GM13976 (cell line): ENCODE measurements at regions not wholly inside any gene's neighbourhood (a gene's known extent, or its start where the extent isn't known, plus 50 kb on each side); places are given as distances from the start of the nearest gene placed in this dataset.

Experiments used
- DNase-seq: peaks from one replicate; pipeline ENCODE4 v3.0.0; 2012; ENCODE audit warnings: low spot score
- in situ Hi-C: fragments of 300-500 bp; cut with MboI; formaldehyde crosslinking; loops from one replicate; pipeline ENCODE4 v1.12.0; 2022; ENCODE audit warnings: low sequenced_read_pairs, mixed read lengths, inconsistent platforms; ENCODE audit not compliant: unreplicated experiment
- TF ChIP-seq, protein P1 (sequence below): IDR thresholded peaks from 2 replicates; pipeline ENCODE4 v1.5.1; 2012; ENCODE audit warnings: borderline replicate concordance, mild to moderate bottlenecking; ENCODE audit not compliant: insufficient read depth; ENCODE audit errors: extremely low read depth, missing control alignments, control extremely low read depth

DNA sequence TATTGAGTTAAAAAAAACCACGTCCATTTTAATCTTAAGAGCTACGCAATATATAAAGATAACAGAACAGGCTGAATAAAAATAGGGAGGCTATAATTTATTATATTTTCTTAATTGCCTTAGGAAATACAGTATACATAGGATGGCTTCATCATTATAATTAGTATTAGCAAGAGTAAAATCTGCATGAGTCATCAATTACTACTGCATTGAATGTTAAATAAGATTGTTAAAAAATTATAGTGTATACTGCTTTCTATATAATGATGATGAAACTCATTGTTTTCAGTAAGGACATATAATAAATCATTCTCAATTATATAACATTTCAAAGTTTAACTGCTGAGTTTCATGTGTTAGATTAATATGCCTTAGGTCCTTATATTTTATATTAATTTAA lies 133.4 kb upstream of the GRID2 start:
- in situ Hi-C loops, result no loop called here
- TF ChIP-seq, protein P1, sequence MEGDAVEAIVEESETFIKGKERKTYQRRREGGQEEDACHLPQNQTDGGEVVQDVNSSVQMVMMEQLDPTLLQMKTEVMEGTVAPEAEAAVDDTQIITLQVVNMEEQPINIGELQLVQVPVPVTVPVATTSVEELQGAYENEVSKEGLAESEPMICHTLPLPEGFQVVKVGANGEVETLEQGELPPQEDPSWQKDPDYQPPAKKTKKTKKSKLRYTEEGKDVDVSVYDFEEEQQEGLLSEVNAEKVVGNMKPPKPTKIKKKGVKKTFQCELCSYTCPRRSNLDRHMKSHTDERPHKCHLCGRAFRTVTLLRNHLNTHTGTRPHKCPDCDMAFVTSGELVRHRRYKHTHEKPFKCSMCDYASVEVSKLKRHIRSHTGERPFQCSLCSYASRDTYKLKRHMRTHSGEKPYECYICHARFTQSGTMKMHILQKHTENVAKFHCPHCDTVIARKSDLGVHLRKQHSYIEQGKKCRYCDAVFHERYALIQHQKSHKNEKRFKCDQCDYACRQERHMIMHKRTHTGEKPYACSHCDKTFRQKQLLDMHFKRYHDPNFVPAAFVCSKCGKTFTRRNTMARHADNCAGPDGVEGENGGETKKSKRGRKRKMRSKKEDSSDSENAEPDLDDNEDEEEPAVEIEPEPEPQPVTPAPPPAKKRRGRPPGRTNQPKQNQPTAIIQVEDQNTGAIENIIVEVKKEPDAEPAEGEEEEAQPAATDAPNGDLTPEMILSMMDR, result no peak
- DNase-seq, result no peak

DNA sequence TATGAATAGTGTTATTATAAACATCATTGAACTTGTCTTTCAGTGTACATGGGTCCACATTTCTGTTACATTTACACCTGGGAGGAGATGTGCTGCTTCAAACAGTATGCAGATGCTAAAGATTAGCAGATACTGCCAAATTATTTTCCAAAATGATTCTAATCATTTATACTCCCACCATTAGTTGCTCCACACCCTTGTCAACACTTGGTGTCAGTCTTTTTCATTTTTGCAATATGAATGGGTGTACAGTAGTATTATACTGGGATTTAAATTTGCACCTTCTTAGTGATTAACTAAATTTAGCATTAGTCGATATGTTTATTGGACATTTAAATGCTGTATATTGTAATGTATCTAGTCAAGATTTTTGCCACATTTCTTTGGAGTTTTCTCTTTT lies 131.6 kb upstream of the GRID2 start:
- TF ChIP-seq, protein P1, result no peak
- in situ Hi-C loops, result no loop called here
- DNase-seq, result no peak

GRCh38 chr4:92175250-92175649 lies 128.5 kb upstream of the GRID2 start:
- TF ChIP-seq, protein P1, result no peak
- in situ Hi-C loops, result no loop called here
- no peak for DNase-seq

DNA sequence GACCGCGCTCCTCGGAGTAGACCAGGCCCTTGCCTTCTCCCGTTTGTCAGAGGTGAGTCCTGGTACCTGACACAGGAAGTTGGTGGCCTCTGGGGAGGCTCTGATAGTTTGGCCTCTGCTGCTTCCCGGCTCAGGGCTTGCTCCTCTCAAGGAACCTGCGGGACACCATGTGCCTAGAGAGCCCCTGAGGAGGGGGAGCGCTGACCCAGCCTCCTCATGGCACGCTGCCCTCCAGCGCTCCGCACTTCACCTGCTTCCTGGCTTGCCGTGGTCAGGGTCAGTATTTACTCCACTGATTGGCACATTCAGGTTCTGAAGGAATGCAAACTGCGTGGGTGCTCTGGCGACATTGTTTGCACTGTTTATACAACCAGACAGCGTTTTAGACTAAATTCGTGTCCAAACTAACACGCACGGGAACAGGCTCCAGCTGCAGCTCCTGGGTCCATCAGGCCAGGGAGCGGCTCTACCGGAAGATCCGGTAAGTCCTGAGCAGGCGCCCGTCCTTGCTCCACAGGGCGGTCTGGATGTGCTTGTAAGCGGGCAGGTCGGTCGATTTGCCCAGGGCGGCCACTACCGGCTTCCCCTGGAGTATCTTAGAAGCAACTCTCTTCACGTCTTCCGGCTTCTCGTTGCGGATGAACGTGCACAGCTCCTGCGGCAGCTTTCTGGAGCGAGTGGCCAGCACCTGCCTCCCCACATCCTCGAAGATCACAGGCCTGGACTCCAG lies 121.6 kb upstream of the GRID2 start:
- TF ChIP-seq, protein P1, result no peak
- in situ Hi-C loops, result no loop called here
- peak; percentile 8 for DNase-seq

DNA sequence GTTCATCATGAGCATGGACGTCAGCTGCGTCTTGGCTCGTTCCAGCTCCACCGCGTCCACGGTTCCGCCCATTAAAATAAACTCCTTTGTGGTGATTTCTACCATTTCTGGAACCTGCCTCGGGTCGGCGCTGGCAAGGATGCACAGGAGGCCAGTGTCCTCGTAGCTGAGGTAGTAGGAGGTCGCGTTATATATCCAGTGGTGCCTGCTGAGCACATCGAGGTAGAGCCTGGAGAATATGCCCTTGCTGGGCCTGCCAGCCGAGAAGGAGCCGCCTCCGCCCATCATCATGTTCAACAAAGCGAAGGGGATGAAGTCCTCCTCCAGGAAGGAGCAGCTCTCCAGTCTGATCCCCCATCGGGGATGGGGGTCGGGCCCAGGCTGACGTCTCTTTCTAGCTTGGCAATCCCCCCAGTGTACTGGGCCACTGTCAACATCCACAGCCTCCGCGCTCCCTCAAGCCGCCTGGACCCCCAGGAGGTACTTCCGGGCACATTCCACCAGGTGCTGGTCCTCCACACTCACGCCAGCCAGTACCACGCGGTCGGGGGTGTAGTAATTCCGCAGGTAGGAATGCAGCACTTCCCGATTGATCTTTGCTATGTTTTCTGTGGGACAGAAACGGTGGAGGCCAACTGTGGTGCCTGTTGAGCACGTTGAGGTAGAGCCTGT lies 120.9 kb upstream of the GRID2 start:
- peak; percentile 10 for DNase-seq
- TF ChIP-seq, protein P1, result no peak
- in situ Hi-C loops, result no loop called here

DNA sequence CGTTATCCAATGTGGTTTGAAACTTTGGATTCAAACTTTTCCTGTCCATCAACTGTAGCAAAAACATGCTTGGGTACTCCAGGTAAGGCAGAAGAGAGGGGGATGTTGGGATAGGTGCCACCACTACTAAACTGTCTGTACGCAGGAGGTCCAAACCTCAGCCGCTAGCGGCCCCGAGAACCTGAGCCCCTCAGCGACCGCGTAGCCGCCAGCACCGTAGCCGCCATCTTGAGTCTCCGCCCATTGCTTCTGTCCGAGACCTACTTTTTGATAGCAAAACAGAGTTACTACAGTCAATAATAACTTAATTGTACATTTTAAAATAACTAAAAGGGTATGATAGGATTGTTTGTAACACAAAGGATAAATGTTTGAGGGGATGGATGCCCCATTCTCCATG lies 119.9 kb upstream of the GRID2 start:
- TF ChIP-seq, protein P1, result no peak
- in situ Hi-C loops, result no loop called here
- DNase-seq, result no peak
